ENCODE measurements at regions not wholly inside any gene's neighbourhood (a gene's known extent, or its start where the extent isn't known, plus 50 kb on each side); places are given as distances from the start of the nearest gene placed in this dataset.

- DNase-seq (ENCODE audit: extremely low read depth in 1 of 4, low spot score in 3 of 4) (no peak), FAIRE-seq (no peak), ATAC-seq (no peak)
- ChIA-PET CTCF (ENCODE audit: low intra/inter-chr PET ratio) (no interaction called here), POLR2A (interaction anchor here (0.8 to 0.9 kb wide), 2 partner anchors 8 to 12 kb away, joined by 3 to 4 read pairs; no protein-coding TSS in a partner anchor)
- Histone ChIP-seq H3K36me3 (ENCODE audit: control insufficient read depth, insufficient read depth, low read length) (no peaks in the 10 kb centered on the region), H3K9me3 (replicated peaks; ENCODE audit: control insufficient read depth, insufficient read depth, low read depth, low read length) (no peaks in the 10 kb centered on the region), H3K9ac (ENCODE audit: insufficient read depth in 1 of 2, low read depth in 2 of 2, low read length in 2 of 2) (no peak overlapping the region), H3K9me1 (ENCODE audit: control insufficient read depth, insufficient read depth, low read length) (no peaks in the 10 kb centered on the region), H3K4me2 (ENCODE audit: insufficient read depth, low read length) (no peak overlapping the region), H2AFZ (ENCODE audit: low read depth, low read length) (no peak overlapping the region), H4K20me1 (replicated peaks; ENCODE audit: control insufficient read depth, insufficient read depth, low read length) (no peaks in the 10 kb centered on the region), H3K27ac (ENCODE audit: extremely low read depth, low read depth, low read length) (no peak overlapping the region), H3K4me1 (replicated peaks in 1 of 2; ENCODE audit: control insufficient read depth in 2 of 2, insufficient read depth in 2 of 2, low read length in 2 of 2) (no peaks in the 10 kb centered on the region), H3K27me3 (ENCODE audit: control insufficient read depth in 2 of 2, insufficient read depth in 2 of 2, low read length in 2 of 2) (peaks cover 0 to 5% of the 10 kb centered on the region in 2 experiments; a peak in 2 of 5 replicates), H3K4me3 (no peak overlapping the region), H3K79me2 (ENCODE audit: control insufficient read depth, insufficient read depth, low read length) (no peaks in the 10 kb centered on the region)
- WGBS (ENCODE audit: insufficient coverage, low coverage, missing lambda C conversion rate) = 0% methylated on average over 1 of the region's 1 CpG
- no TSS peak for BruUV-seq (replicated peaks)
- in situ Hi-C loops (cut with MboI) (no loop called here), intact Hi-C loops (cut with micrococcal nuclease) (no loop called here)
- TF ChIP-seq, protein P1, sequence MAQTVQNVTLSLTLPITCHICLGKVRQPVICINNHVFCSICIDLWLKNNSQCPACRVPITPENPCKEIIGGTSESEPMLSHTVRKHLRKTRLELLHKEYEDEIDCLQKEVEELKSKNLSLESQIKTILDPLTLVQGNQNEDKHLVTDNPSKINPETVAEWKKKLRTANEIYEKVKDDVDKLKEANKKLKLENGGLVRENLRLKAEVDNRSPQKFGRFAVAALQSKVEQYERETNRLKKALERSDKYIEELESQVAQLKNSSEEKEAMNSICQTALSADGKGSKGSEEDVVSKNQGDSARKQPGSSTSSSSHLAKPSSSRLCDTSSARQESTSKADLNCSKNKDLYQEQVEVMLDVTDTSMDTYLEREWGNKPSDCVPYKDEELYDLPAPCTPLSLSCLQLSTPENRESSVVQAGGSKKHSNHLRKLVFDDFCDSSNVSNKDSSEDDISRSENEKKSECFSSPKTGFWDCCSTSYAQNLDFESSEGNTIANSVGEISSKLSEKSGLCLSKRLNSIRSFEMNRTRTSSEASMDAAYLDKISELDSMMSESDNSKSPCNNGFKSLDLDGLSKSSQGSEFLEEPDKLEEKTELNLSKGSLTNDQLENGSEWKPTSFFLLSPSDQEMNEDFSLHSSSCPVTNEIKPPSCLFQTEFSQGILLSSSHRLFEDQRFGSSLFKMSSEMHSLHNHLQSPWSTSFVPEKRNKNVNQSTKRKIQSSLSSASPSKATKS (CRISPR knock-in tag; IDR thresholded peaks at IDR 0.05) = no peak
- no peak for TF ChIP-seq KLF6 (CRISPR knock-in tag; IDR thresholded peaks at IDR 0.05; ENCODE audit: borderline replicate concordance)
- TF ChIP-seq FOXA1 (IDR thresholded peaks at IDR 0.05; ENCODE audit: borderline replicate concordance) = no peak
- no peak for TF ChIP-seq ZNF277 (CRISPR knock-in tag; IDR thresholded peaks at IDR 0.05; ENCODE audit: borderline replicate concordance)
- no peak for TF ChIP-seq ZNF316 (IDR thresholded peaks at IDR 0.05)
- no peak for TF ChIP-seq SRSF3 (IDR thresholded peaks at IDR 0.05; ENCODE audit: insufficient read depth, low read length)
- no peak for TF ChIP-seq HSF4 (CRISPR knock-in tag; IDR thresholded peaks at IDR 0.05; ENCODE audit: borderline replicate concordance)
These were observed 58.9 kb downstream of the CXCR4 start for GRCh38 chr2:136059036-136059472.

All from K562 (cell line).